ENCODE measurements at regions not wholly inside any gene's neighbourhood (a gene's known extent, or its start where the extent isn't known, plus 50 kb on each side); places are given as distances from the start of the nearest gene placed in this dataset.

DNA sequence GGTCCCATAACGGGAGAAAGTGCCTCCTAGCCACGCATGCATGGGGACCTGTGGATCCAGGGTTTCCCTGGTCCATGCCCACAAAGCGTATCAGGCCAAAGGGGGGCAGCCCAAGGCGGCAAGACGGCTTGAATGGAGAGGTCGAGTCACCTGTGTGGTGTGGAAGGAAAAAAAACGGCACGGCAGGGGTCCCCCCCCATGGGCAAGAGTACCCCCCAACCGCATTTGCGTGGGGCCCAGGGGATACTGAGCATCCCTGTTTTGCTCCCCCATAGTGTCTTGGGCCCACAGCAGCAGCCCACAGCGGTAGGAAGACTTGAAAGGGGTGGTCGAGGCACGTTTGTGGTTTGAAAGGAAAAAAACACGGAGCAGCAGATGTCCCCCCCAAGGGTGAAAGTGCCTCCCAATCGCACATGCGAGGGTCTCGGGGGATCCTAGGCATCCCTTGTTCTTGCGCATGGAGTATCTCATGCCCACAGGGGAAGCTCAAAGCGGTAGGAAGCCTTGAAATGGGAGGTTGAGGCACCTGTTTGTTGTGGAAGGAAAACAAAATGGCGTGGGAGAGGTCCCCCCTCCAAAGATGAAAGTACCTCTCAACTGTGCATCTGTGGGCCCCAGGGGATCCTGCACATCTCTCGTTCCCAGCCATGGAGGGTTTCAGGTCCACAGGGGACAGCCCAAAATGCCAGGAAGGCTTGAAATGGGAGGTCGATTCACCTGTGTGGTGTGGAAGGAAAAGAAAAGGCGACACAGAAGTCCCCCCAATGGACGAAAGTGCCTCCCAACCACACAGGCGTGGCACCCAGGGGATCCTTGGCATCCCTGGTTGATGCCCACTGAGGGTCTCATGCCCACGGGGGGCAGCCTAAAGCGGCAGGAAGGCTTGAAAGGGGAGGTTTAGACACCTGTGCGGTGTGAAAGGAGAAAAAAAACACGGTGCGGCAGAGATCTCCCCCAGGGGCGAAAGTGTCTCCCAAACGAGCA, 577.5 kb downstream of the ALG10 start:
- no peak for TF ChIP-seq POLR2A (IDR thresholded peaks at IDR 0.05)
- TF ChIP-seq, protein P1, sequence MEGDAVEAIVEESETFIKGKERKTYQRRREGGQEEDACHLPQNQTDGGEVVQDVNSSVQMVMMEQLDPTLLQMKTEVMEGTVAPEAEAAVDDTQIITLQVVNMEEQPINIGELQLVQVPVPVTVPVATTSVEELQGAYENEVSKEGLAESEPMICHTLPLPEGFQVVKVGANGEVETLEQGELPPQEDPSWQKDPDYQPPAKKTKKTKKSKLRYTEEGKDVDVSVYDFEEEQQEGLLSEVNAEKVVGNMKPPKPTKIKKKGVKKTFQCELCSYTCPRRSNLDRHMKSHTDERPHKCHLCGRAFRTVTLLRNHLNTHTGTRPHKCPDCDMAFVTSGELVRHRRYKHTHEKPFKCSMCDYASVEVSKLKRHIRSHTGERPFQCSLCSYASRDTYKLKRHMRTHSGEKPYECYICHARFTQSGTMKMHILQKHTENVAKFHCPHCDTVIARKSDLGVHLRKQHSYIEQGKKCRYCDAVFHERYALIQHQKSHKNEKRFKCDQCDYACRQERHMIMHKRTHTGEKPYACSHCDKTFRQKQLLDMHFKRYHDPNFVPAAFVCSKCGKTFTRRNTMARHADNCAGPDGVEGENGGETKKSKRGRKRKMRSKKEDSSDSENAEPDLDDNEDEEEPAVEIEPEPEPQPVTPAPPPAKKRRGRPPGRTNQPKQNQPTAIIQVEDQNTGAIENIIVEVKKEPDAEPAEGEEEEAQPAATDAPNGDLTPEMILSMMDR (IDR thresholded peaks at IDR 0.05), result no peak

All from heart left ventricle (tissue), 13 donors.